ENCODE measurements at regions not wholly inside any gene's neighbourhood (a gene's known extent, or its start where the extent isn't known, plus 50 kb on each side); places are given as distances from the start of the nearest gene placed in this dataset.

DNA sequence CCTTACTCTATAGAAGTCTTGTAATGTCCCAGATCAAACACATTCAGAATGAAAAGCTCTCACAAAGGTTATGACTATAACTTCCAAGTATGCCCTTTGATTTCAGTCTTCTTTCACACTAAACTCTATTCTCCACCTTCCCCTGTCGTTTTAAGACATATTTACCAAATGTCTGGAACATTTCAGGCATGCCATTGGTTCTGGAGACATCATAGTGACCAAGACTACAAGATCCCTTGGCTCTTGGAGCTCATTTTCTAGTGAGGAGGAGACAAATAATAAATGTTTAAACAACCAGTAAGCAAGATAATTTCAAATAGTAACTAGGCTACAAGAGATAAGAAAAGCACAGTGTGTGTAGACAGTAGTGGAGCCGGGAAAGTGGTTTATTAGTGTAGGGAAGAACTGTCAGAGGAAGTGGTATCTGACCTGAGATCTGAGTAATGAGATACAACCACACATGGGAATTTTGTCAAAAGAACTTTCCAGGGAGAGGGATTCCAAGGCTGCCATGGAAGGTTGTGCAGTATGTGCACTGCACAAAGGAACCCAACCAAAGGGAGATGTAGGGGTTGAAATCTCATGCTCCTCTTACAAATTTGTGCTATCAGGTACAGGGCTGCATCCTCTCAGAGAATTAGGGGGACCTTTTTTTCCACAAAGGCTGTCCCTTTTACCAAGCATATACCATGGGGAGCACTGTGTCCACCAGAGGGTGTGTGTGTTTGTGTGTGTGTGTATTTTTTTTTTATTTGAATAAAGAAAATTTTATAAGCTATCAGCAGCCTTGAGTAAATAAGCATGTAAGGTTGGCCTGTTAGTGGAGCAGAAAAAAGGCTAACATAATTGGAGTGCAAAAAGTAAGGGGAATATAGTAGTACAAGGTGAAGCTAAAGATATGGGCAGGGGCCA, 1279.1 kb upstream of the WWC1 start:
- TF ChIP-seq CTCF (IDR thresholded peaks at IDR 0.05; ENCODE audit: low read depth, low read length, missing input control) (no peak), NR2F2 (IDR thresholded peaks at IDR 0.05) (no peak), REST (IDR thresholded peaks at IDR 0.05) (no peak), YY1 (IDR thresholded peaks at IDR 0.05) (no peak), TAF1 (conservative IDR thresholded peaks at IDR 0.05) (no peak), MAX (IDR thresholded peaks at IDR 0.05) (no peak), JUND (IDR thresholded peaks at IDR 0.05) (no peak), ZBTB33 (IDR thresholded peaks at IDR 0.05) (no peak), SP1 (IDR thresholded peaks at IDR 0.05) (no peak), RAD21 (IDR thresholded peaks at IDR 0.05) (no peak), HNF4A (conservative IDR thresholded peaks at IDR 0.05) (no peak)
- TF ChIP-seq, protein P1, sequence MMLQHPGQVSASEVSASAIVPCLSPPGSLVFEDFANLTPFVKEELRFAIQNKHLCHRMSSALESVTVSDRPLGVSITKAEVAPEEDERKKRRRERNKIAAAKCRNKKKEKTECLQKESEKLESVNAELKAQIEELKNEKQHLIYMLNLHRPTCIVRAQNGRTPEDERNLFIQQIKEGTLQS (IDR thresholded peaks at IDR 0.05) = no peak

Measured in liver (tissue), 3 donors.